Gastrocnemius medialis (tissue), 4 donors: ENCODE measurements at regions not wholly inside any gene's neighbourhood (a gene's known extent, or its start where the extent isn't known, plus 50 kb on each side); places are given as distances from the start of the nearest gene placed in this dataset.

ENCODE experiments used
- ATAC-seq, 2 donors: fragments of 150-250 bp; one replicate each; pipeline ENCODE4 v1.9.1; 2016
- DNase-seq, 2 donors: peaks; one replicate each; pipeline ENCODE4 v3.0.0-alpha.2; 2019
- H3K27ac ChIP-seq, 4 donors: fragments of 200-600 bp; sonication (generic); 1 replicate in 1 of 4; 2 replicates in 3 of 4; pipeline ENCODE4 v1.5.1; 2016 to 2018; ENCODE audit warnings: mild to moderate bottlenecking in 2 of 4, moderate library complexity in 1 of 4
- H3K27me3 ChIP-seq, 3 donors: fragments of 200-600 bp; sonication (generic) in 2 of 3; 1 replicate in 1 of 3; 2 replicates in 2 of 3; pipeline versions ENCODE4 v1.5.1 to v1.6.0; 2016 to 2019; ENCODE audit warnings: mild to moderate bottlenecking in 1 of 3, moderate library complexity in 1 of 3
- H3K36me3 ChIP-seq, 2 donors: fragments of 200-600 bp; sonication (generic) in 1 of 2; one replicate each; pipeline ENCODE4 v1.5.1; 2017 to 2018
- H3K4me1 ChIP-seq, 2 donors: fragments of 200-600 bp; sonication (generic) in 1 of 2; one replicate each; pipeline ENCODE4 v1.5.1; 2016 to 2017; ENCODE audit warnings: mild to moderate bottlenecking in 2 of 2
- H3K4me3 ChIP-seq, 4 donors: fragments of 200-600 bp; sonication (generic) in 3 of 4; 1 replicate in 1 of 4; 2 replicates in 3 of 4; pipeline ENCODE4 v1.5.1; 2016 to 2019; ENCODE audit warnings: mild to moderate bottlenecking in 2 of 4
- H3K9me3 ChIP-seq, 3 donors: fragments of 200-600 bp; sonication (generic) in 2 of 3; 1 replicate in 1 of 3; 2 replicates in 2 of 3; pipeline ENCODE4 v1.5.1; 2016 to 2019
- POLR2A ChIP-seq, 2 donors: fragments of 450-650 bp; IDR thresholded peaks; one replicate each; pipeline ENCODE4 v1.6.1; 2017; ENCODE audit warnings: antibody characterized with exemption in 2 of 2, mild to moderate bottlenecking in 2 of 2, moderate library complexity in 2 of 2
- in situ Hi-C, 4 donors: fragments of 200-750 bp; cut with MboI; loops; one replicate each; pipeline versions ENCODE4 v1.15.0 to v1.8.0; 2017; ENCODE audit warnings: low sequenced_read_pairs in 4 of 4
- intact Hi-C: fragments of 100-400 bp; cut with DNase I; formaldehyde crosslinking; loops from one replicate; pipeline ENCODE4 v1.15.1; 2023; ENCODE audit warnings: low total_unique reads
- TF ChIP-seq, protein P1 (sequence below), 5 experiments: fragments of 450-650 bp in 3 of 5; fragments of 200-600 bp in 2 of 5; sonication (generic) in 2 of 5; IDR thresholded peaks in 4 of 5; conservative IDR thresholded peaks in 1 of 5; 1 replicate in 4 of 5; 2 replicates in 1 of 5; pipeline ENCODE4 v1.5.1; 2016 to 2019; ENCODE audit warnings: antibody characterized with exemption in 5 of 5, mild to moderate bottlenecking in 3 of 5, moderate library complexity in 3 of 5

DNA sequence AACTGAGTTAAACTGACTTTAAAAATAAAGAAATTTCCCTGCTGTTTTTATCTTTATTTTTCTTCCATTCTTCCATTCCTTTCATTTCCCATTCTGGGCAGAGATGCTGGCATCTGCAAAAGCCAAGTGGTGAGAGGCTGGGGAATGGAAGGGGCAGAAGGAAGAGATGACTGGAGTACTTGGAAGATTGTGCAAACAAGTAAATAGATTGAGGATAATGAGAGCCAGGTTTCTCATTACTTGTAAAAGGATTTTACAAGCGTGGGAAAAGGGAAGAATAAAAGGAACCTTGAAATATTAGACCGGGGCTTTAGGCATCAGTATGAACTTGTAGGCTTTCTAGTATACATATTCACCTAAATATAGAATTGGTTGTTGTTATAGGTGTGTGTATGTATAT, 341.2 kb downstream of the CAAP1 start:
- in situ Hi-C loops = loop anchor here in 1 of 4 donors (25.0 kb wide), 1 partner anchor 111 kb away; no protein-coding TSS in a partner anchor
- H3K4me3 ChIP-seq = no peak overlapping the region
- no peaks in the 10 kb centered on the region for H3K4me1 ChIP-seq
- no peak overlapping the region for H3K27ac ChIP-seq
- H3K9me3 ChIP-seq = no peaks in the 10 kb centered on the region
- no peaks in the 10 kb centered on the region for H3K36me3 ChIP-seq
- TF ChIP-seq, protein P1, sequence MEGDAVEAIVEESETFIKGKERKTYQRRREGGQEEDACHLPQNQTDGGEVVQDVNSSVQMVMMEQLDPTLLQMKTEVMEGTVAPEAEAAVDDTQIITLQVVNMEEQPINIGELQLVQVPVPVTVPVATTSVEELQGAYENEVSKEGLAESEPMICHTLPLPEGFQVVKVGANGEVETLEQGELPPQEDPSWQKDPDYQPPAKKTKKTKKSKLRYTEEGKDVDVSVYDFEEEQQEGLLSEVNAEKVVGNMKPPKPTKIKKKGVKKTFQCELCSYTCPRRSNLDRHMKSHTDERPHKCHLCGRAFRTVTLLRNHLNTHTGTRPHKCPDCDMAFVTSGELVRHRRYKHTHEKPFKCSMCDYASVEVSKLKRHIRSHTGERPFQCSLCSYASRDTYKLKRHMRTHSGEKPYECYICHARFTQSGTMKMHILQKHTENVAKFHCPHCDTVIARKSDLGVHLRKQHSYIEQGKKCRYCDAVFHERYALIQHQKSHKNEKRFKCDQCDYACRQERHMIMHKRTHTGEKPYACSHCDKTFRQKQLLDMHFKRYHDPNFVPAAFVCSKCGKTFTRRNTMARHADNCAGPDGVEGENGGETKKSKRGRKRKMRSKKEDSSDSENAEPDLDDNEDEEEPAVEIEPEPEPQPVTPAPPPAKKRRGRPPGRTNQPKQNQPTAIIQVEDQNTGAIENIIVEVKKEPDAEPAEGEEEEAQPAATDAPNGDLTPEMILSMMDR (IDR thresholded peaks at IDR 0.05 in 4 of 5, conservative IDR thresholded peaks at IDR 0.05 in 1 of 5) = no peak
- TF ChIP-seq POLR2A (IDR thresholded peaks at IDR 0.05) = no peak
- DNase-seq (no peak), ATAC-seq (no peak)
- no peaks in the 10 kb centered on the region for H3K27me3 ChIP-seq
- intact Hi-C loops = no loop called here

DNA sequence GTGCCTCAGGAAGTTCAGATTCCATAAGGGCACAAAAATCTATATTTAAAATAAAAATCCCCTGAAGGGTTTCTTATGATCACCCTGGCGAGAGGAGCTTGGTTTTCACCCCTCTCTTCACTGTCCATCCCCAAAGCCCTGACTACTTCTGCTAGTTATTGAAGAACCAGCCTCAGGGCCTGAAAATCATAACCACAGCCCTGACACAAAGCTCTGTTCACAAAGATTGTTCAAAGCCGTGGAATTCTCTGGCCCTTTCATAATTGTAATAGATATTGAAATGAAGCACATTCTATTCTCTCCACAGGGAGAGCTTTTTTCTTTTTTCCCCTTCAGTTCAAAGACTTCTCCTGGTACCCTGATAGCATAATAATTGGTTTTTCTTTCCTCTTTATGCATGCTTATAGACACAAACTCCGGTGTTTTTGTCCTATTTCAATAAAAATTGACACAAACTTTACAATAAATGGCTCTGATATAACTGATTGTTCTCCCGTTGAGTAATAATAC, 343.8 kb downstream of the CAAP1 start:
- Histone ChIP-seq H3K9me3 (no peaks in the 10 kb centered on the region), H3K27ac (no peak overlapping the region), H3K27me3 (no peaks in the 10 kb centered on the region), H3K4me1 (no peaks in the 10 kb centered on the region), H3K4me3 (no peak overlapping the region), H3K36me3 (no peaks in the 10 kb centered on the region)
- DNase-seq = no peak
- TF ChIP-seq, protein P1 (IDR thresholded peaks at IDR 0.05 in 4 of 5, conservative IDR thresholded peaks at IDR 0.05 in 1 of 5) = no peak
- no peak for TF ChIP-seq POLR2A (IDR thresholded peaks at IDR 0.05)
- ATAC-seq = no peak
- intact Hi-C loops = no loop called here
- in situ Hi-C loops = no loop called here

DNA sequence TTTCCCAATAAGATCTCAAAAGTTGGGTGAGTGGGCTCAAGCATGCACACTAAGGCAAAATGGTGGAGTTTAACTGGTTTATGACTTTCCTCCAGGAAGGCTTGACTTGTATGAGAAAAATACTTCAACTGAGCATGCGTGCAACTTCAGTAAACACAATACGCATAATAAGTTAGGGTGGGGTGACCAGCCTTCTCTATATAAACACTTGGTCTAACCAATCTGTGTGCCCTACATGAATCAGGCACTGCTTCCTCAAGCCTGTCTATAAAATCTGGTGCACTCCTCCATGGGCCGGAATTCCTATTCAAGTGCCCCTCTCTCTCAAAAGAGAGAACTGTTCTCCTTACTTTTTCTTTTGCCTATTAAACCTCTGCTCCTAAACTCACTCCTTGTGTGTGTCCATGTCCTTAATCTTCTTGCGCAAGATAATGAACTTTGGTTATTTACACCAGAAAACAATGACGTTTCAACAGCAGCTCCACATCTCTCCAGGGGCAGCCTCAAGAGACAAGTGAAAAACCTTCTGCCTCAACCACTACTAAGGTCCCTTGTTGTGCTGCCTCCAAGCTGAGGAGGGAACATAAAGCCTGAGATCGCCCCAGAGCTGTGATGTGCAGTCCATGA, 352.6 kb downstream of the CAAP1 start:
- Histone ChIP-seq H3K4me1 (no peaks in the 10 kb centered on the region), H3K27me3 (no peaks in the 10 kb centered on the region), H3K36me3 (no peaks in the 10 kb centered on the region), H3K9me3 (no peaks in the 10 kb centered on the region), H3K4me3 (no peak overlapping the region), H3K27ac (no peak overlapping the region)
- TF ChIP-seq, protein P1 (IDR thresholded peaks at IDR 0.05 in 4 of 5, conservative IDR thresholded peaks at IDR 0.05 in 1 of 5) = no peak
- no peak for TF ChIP-seq POLR2A (IDR thresholded peaks at IDR 0.05)
- ATAC-seq (no peak), DNase-seq (no peak)
- intact Hi-C loops = no loop called here
- in situ Hi-C loops = no loop called here

DNA sequence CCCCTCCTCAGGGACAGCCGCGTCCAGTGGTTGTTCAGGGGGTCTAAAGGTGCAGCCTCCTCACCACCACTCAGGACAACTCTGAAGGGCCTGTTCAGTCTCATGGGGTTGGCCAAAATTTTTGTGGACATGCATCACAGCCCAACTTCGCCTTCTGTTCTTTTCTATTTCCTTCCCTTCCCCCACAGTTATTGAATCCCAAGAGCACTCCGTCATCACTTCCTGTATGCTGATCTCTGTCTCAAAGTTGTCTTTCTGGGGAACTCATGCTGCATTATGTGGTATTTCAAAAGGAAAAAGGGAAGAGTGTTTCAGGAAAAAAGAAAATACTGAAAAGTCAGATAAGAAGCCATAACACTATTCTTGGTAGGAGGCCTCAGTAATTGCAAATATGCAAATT, 355.4 kb downstream of the CAAP1 start:
- in situ Hi-C loops (no loop called here), intact Hi-C loops (no loop called here)
- Histone ChIP-seq H3K9me3 (no peaks in the 10 kb centered on the region), H3K27ac (no peak overlapping the region), H3K4me3 (no peak overlapping the region), H3K4me1 (no peaks in the 10 kb centered on the region), H3K36me3 (no peaks in the 10 kb centered on the region), H3K27me3 (no peaks in the 10 kb centered on the region)
- ATAC-seq = no peak
- TF ChIP-seq POLR2A (IDR thresholded peaks at IDR 0.05) = no peak
- TF ChIP-seq, protein P1 (IDR thresholded peaks at IDR 0.05 in 4 of 5, conservative IDR thresholded peaks at IDR 0.05 in 1 of 5) = no peak
- no peak for DNase-seq

DNA sequence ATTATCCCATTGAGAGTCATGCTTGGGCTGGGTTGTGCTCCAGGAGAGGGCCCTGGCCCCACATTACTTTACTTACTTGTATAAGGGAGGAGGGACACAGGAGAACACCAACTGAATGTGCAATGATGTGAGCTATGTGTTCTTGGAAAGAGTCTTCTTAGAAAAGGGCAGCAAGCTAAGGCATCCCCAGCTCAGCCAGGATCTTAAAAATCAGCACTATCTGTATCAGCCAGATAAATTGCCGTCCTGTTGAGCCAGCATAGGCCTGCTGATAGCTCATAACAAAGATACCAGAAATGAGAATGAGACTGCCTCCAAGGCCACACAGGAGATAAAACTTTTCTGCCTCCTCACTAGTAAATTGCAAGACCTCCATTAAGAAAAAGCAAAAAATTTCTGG, 357.5 kb downstream of the CAAP1 start:
- DNase-seq = no peak
- Histone ChIP-seq H3K4me1 (no peaks in the 10 kb centered on the region), H3K36me3 (no peaks in the 10 kb centered on the region), H3K9me3 (no peaks in the 10 kb centered on the region), H3K27ac (no peak overlapping the region), H3K4me3 (no peak overlapping the region), H3K27me3 (no peaks in the 10 kb centered on the region)
- intact Hi-C loops (no loop called here), in situ Hi-C loops (no loop called here)
- TF ChIP-seq, protein P1 (IDR thresholded peaks at IDR 0.05 in 4 of 5, conservative IDR thresholded peaks at IDR 0.05 in 1 of 5) = no peak
- no peak for TF ChIP-seq POLR2A (IDR thresholded peaks at IDR 0.05)
- ATAC-seq = no peak
